GM18519 (cell line): ENCODE measurements at regions not wholly inside any gene's neighbourhood (a gene's known extent, or its start where the extent isn't known, plus 50 kb on each side); places are given as distances from the start of the nearest gene placed in this dataset.
"Not testable (repeated sequence)": the region's sequence is repeated elsewhere in the genome, so short reads cannot be mapped to it uniquely, and the experiment has no call there.

Source experiments
- ATAC-seq: cut with Tn5 transposase; IDR thresholded peaks from one replicate; pipeline ENCODE4 v1.9.1; 2021; ENCODE audit warnings: mild to moderate bottlenecking, moderate library complexity; ENCODE audit not compliant: unreplicated experiment, low FRiP score

DNA sequence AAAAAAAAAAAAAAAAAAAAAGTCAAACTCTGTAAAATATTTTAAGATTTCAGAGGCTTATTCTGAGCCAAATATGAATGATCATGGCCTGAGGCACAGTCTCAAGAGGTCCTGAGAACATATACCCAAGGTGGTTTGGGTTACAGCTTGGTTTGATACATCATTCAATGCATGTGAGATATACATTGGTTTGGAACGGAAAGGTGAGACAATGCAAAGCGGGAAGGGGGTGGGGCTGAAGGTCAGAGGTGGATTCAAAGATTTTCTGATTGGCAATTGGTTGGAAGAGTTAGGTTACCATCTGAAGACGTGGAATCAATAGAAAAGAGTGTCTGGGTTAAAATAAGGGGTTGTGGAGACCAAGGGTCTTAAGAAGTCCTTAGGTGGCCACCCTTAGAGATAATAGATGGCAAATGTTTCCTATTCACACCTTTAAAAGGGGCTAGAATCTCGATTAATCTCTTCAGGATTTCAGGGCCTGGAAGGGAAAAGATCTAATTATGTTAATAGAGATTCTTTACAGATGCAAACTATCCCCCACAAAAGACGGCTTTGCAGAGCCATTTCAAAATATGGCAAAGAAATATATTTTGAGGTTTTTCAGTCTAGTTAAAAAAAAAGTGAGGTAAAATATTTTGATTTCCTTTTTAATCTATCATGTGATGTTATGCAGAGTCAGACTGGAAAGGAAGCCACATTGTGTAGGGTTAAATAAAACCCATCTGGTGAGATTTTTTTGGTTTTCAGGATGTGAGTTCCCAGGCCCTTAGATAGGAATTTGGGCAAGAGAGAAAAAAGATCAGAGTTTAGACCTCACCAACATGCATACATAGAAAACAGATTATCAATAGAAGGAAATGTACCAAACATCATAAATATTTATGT lies 173.8 kb upstream of the CNOT2 start:
- no peak for ATAC-seq

DNA sequence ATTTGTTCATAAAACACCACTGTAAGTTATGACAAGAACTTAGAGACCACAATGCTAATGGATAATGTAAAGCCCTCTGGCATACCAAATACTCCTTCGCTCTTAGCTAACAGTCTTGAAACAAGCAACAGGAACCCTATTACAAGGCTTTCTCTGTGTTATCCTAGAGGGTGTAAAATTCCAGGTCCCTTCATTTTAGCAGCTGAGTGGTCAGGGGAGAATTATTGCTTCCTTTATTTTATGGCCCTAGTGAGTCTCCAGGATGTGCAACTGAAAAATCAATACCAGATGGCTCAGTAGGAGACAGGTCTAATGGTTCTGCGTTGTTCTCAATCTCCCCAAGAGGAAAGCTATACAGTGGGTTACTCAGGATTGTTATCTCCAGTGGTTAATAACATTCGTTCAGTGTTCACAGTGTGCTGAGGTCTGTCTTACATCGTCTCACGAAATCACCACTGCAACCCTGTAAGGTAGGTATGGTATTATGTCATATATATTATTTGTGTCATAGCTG lies 172.7 kb upstream of the CNOT2 start:
- no peak for ATAC-seq

DNA sequence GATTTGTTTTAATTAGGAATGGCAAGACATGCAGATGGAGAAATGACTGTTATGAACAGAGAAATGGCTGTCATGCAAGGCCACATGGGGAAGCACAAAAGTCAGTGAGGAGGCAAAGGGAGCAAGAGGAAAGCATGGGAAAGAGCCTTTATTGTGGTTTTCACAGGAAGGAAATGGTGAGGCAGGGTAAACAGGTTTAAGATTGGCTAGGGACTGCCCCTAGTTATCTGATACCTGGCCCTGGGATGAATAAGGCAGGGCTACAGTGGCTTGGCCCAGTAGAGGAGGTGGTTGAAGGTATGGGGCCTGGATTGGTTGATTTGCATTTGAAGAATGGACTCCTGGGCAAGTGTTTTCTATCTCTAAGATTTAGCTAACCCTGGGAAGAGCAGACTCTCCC lies 168.7 kb upstream of the CNOT2 start:
- ATAC-seq, result no peak

DNA sequence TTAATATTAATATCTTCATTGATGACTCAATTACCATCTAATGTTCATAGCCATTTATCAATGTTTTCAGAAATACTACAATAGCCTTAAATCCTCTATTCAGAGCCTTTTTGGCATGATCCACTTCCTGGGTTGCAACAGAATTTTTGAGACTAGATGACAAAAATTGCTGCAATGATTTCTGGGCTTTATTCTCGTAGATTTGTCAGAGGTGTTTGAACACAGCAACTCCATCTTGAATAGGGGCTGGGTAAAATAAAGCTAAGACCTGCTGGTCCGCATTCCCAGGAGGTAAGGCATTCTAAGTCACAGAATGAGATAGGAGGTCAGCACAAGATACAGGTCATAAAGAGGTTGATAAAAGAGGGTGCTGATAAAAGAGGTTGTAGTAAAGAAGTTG lies 165.8 kb upstream of the CNOT2 start:
- no peak for ATAC-seq

DNA sequence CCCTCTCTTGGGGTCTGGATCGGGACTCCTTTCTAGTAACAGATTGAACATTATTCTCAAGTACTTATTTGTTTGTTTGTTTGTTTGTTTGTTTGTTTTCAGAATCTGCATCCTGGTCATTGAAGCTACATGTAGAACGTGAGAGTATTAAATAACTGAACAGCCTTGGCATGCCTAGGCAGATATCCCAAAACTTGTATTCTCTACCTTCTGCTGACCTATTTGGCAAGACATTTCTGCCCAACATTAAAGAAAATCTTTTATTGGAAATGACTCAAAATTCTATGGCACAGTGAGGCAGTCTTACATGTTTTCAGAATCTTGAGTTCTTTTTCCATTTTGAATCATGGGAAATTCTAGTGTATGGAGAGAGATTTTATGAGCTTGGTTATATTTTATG lies 165.1 kb upstream of the CNOT2 start:
- ATAC-seq, result no peak

DNA sequence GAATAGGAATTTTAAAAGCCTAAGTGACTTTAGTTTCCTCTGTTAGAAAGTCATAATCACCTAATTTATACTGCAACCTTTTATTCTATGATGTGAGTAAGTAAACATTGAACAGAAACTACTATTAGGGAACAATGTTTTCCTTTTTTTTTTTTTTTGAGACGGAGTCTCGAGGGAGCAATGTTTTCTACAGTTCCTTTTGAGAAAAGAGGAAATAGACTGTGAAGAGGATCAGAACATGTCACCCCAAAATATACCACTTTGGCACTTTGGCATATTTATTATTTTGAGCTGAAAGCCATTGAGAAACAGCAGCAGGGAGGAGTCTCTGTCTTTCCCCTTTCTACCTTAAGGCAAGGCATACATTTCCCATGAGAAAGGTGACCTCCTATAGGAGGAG lies 162.7 kb upstream of the CNOT2 start:
- no peak for ATAC-seq

DNA sequence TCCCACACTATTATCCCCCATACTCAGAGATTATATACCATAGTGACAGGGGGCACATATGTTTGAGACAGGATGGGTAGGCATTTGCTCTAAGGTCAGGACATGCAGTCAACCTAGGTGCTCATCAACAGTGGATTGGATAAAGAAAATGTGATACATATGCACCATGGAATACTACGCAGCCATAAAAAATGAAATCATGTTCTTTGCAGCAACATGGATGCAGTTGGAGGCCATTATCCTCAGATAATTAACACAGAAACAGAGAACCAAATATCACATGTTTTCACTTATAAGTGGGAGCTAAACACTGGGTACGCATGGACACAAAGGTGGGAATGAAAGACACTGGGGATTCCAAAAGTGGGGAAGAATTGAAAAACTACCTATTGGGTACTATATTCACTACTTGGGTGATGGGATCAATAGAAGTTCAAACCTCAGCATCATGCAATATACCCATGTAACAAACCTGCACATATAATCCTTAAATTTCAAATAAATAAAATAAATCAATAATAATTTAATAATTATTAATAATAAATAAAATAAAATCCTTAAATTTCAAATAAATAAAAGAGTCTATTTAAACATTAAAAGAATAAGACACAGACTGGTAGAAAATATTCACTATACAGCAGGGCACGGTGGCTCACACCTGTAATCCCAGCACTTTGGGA lies 160.1 kb upstream of the CNOT2 start:
- ATAC-seq, result no peak

DNA sequence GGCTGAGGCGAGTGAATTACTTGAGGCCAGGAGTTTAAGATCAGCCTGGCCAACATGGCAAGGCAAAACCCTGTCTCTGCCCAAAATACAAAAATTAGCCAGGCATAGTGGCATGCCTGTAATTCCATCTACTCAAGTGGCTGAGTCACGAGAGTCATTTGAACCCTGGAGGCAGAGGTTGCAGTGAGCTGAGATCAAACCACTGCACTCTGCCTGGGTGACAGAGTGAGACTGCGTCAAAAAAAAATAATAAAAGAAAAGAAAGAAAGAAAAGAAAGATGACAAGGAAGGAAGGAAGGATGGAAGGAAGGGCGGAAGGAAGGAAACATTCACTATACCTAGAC lies 159.6 kb upstream of the CNOT2 start:
- ATAC-seq, result no peak

DNA sequence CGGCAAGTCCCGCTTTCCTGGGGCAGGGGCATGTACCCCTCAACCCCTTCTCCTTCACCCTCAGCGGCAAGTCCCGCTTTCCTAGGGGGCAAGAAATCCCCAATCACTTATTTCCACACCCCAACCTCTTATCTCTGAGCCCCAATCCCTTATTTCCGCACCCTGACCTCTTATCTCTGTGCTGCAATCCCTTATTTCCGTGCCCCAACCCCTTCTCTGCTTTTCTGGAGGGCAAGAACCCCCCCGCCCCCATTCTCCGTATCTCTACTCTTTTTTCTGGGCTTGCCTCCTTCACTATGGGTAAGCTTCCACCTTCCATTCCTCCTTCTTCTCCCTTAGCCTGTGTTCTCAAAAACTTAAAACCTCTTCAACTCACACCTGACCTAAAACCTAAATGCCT lies 156.9 kb upstream of the CNOT2 start:
- ATAC-seq, result not testable (repeated sequence)

DNA sequence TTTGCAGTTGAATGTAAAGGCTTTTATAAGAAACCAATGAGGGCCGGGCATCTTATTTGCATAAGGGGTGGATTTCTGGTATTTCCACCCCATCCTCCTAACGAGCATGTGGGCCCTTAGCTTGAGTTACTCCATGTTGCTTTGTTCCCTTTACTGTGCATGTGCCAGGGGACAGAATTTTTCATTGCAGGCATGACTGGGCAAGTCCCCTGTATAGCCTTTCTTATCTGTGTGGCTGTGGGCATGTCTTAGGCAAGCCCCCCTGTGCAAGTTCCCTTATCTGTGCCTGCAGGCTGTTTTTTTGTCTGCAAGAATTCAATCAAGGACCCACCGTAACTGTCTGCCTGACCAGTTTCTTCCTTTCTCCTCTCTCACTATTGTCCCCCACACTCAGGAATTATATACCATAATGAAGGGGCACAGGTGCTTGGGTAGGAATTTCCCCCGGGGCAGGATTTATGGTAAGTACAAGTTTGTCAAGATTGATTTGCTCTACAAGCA lies 152.2 kb upstream of the CNOT2 start:
- no peak for ATAC-seq

DNA sequence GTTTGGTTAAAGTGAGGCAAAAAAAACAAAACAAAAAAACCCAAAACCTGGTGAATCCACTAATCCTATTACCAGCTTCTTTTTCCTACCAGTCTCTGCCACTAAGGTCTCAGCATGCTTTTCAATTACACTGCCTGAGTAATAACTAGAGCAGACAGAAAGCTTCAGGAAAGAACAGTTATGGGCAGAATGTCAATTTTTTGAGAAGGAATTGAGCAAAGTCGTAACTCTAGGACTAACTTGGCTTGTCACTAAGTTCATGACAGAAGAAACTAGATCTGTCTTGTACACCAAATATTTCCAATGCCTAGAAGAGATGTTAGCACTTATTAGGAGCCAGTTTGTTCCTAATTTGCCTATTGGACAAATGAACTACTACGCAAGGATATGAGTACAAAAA lies 148.8 kb upstream of the CNOT2 start:
- ATAC-seq, result no peak

DNA sequence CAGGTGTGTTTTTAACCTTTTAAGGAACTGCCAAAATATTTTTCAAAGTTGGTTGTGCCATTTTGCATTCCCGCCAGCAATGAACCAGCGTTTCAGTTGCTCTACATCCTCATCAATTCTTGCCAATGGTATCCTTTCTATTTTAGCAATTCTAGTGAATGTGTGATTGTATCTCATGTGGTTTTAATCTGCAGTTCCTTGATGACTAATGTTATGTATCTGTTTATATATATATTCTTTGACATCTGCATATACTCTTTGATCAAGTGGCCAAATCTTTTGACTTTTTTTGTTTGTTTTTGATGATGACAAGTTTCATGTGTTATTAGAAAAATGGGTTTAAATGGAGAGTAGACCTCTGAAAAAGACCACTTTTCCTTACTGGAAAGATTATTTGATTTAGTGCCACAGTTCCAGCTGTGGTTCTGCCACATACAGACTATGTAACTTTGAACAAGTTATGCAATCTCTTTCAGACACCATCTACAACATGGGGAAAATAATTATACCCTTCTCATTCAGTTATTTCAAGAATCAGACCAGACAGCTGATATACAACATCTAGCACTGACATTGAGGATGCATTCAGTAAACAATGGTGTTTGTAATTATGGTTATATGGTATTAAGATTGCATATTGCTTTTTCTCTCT lies 146.3 kb upstream of the CNOT2 start:
- no peak for ATAC-seq

DNA sequence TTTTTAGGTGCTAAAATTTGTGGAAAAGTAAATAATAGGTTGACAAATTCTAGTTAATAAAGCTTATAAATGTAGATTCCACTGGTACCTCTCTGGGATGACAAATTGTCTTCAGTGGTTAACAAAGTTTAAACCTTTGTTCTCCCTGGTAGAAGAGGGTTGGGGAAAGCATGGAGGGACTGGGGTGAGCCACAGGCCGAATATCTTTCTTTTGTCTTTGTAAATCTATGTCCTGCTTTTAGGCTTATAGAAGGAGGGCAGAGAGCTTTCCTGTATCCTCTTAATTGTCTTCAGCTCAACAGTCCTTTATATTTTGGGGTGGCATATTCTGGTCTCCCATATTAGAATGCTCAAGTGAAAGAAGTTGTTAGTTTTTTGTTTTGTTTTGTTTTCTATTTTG lies 142.2 kb upstream of the CNOT2 start:
- no peak for ATAC-seq

DNA sequence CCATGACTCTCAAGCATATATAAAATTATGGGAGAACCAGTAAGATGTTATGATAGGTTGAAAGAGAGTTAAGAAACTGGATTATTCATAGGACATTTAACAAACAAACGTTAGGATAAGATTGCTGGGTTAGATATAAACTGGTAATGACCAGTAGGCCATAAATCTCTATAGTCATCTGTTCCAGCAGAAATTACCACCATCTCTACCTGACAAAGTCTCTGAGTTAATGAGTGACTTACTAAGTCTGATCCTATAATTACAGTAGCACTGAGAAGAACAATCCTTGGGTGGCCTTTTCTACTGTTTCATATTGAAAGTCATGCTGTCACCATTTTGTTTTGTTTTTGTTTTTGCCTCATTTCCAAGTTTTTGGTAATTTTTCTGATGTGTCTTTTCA lies 136.9 kb upstream of the CNOT2 start:
- ATAC-seq, result no peak

DNA sequence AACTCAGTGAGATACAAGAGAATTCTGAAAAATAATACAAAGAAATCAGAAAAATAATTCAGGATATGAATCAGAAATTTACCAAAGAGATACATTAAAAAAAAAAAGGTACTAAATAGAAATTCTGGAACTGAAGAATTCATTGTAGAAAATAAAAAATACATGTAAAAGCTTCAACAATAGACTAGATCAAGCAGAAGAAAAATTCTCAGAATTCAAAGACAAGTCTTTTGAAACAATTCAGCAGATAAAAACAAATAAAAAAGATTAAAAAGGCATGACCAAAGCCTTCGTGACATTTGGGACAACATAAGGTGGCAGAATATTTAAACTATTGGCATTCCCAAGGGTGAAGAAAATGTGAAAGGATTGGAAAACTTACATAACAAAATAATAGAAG lies 133.1 kb upstream of the CNOT2 start:
- ATAC-seq, result no peak

DNA sequence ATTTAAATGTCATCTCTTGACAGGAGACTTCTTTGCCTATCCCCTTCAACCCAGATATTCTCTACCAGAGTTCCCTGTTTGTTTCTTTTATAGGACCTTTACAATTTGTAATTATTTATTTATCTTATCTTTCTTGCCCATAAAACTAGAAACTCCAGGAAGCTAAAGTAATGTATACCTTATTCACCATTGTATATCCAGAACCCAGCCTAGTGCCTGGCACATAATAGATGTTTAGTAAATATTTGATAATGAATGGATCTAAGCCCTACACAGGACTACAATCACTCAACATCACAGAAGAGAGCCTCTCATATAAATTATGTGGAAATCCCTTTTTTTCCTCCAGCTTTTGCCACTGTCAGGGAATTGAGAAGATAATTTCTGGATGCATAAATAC lies 125.6 kb upstream of the CNOT2 start:
- ATAC-seq, result no peak

DNA sequence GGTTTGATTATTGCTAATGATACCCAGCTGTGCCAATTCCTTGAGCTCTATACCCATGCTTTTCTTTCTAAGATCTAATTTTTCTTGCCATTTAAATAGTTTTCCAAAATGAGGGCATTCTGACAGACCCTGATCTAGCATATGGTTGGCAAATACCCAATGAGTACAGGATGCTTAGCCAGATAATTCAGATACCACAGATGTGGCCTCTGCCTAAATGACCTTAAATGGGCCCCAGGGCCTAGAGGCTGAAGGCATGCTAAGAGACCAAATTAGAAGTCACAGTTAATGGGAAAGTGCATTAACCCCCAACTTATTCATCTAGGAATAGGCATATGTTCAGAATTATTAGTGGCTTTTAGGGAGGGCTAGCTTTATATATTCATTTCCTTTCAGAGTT lies 122.3 kb upstream of the CNOT2 start:
- ATAC-seq, result no peak

DNA sequence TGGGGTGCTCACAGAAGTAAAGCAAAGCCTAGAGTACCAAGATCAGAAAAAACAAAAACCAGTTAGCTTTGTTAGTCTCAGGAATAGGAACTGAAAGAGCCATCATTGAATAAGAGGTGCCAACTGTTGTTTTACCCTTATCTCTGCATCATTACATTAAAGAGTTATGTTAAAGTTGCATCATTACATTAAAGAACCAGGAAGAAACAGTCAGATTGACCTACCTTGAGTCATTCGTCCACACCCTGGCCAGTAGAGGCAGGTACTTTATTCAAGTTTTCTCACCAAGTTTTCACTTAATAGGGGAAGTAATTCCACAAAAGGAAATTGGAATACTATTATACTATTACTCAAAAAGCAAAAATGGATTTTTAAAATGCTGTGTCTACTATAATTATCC lies 121.7 kb upstream of the CNOT2 start:
- no peak for ATAC-seq

DNA sequence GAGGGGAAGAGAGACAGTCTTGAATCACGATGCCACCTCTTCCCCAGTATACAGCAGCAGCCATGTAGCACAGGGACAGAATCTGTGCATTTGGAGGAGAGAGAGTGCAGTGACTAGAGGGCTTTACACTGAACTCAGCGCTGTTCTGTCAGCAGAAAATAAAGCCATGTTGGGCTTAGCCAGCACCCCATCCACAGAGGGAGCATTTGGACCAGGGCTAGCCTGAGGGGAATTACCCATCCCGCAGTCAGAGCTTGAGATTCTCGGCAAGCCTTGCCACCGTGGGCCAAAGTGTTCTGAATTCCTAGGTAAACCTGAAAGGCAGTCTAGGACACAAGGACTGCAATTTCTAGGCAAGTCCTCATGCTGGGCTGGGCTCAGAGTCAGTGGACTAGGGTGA lies 120.4 kb upstream of the CNOT2 start:
- no peak for ATAC-seq

DNA sequence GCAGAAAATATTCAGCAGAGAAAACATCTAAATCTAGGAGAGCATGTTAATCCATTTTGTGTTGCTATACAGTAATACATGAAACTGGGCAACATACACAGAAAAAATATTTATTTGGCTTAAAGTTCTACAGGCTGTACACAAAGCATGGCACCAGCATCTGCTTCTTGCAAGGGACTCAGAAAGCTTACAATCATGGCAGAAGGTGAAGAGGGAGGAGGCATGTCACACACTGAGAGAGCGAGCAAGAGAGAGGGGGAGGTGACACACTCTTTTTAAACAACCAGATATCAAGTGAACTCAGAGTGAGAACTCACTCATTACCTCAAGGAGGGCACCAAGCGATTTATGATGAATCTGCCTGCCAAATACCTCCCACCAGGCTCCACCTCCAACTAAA lies 94.2 kb upstream of the CNOT2 start:
- ATAC-seq, result no peak

DNA sequence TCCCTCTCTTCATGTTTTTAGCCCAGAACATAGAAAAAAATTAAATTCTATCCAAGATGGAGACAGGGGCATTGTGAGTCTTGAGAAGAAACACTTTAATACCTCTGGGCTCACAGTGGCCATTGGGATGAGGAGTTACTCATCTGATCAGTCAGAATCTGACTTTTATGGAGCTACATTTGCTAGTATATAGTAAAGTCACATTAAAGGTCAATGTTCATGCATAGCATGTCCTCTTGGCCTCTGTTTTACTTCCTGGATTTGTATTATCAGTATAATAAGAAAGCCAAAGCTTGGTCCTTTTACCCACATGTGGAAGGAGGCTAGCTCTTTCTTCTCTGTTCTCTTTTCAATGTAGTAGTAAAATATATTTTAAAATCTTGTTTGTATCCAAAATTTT lies 93.6 kb upstream of the CNOT2 start:
- ATAC-seq, result no peak
